ENCODE measurements at regions not wholly inside any gene's neighbourhood (a gene's known extent, or its start where the extent isn't known, plus 50 kb on each side); places are given as distances from the start of the nearest gene placed in this dataset.
"Not testable (repeated sequence)": the region's sequence is repeated elsewhere in the genome, so short reads cannot be mapped to it uniquely, and the experiment has no call there.

DNA sequence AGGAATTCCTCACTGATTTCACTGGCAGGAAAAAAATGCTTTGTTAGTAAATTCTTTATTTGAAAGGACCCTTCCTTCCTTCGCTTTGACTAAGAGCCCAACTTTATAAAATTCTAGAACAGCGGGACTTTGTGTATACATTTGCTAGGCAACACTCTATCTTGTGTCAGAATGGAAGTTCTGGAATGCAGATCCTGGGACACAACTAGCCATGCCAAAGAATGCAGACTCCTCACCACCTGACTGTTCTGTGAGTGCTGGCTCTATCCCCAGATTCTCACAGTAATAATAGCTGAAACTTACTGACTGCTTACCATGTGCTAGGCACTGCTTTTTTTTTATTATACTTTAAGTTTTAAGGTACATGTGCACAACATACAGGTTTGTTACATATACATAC, 73.3 kb upstream of the ZDHHC15 start:
- TF ChIP-seq, protein P1, sequence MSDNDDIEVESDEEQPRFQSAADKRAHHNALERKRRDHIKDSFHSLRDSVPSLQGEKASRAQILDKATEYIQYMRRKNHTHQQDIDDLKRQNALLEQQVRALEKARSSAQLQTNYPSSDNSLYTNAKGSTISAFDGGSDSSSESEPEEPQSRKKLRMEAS (IDR thresholded peaks at IDR 0.05; ENCODE audit: low read depth, low read length) = no peak
- TF ChIP-seq, protein P2, sequence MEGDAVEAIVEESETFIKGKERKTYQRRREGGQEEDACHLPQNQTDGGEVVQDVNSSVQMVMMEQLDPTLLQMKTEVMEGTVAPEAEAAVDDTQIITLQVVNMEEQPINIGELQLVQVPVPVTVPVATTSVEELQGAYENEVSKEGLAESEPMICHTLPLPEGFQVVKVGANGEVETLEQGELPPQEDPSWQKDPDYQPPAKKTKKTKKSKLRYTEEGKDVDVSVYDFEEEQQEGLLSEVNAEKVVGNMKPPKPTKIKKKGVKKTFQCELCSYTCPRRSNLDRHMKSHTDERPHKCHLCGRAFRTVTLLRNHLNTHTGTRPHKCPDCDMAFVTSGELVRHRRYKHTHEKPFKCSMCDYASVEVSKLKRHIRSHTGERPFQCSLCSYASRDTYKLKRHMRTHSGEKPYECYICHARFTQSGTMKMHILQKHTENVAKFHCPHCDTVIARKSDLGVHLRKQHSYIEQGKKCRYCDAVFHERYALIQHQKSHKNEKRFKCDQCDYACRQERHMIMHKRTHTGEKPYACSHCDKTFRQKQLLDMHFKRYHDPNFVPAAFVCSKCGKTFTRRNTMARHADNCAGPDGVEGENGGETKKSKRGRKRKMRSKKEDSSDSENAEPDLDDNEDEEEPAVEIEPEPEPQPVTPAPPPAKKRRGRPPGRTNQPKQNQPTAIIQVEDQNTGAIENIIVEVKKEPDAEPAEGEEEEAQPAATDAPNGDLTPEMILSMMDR (IDR thresholded peaks at IDR 0.05; ENCODE audit: low read depth, low read length) = no peak
- TF ChIP-seq POLR2A (IDR thresholded peaks at IDR 0.05; ENCODE audit: extremely low read depth, insufficient read length) = no peak
- no peak for DNase-seq (ENCODE audit: low read depth)

DNA sequence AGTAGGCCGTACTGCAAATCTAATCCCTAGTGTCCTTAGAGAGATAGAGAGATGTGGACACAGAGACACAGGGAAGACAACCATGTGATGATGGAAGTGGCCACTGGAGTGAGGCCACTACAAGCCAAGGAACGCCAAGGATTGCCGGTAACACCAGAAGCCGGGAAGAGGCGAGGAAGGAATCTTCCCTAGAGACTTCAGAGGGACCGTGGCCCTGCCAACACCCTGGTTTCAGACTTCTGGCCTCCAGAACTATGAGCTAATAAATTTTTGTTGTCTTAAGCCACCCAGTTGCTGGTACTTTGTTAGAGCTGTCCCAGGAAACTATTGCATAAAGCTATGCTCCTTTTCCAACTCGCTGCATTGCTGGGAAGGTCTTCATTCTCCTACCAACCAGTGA, 70.3 kb upstream of the ZDHHC15 start:
- H3K4me3 ChIP-seq (ENCODE audit: low read depth, low read length); DNase-seq (ENCODE audit: low read depth): not testable (repeated sequence)

More for the DNA sequence above, 73.3 kb upstream of the ZDHHC15 start:
- H3K4me3 ChIP-seq (ENCODE audit: low read depth, low read length) = no peak overlapping the region

DNA sequence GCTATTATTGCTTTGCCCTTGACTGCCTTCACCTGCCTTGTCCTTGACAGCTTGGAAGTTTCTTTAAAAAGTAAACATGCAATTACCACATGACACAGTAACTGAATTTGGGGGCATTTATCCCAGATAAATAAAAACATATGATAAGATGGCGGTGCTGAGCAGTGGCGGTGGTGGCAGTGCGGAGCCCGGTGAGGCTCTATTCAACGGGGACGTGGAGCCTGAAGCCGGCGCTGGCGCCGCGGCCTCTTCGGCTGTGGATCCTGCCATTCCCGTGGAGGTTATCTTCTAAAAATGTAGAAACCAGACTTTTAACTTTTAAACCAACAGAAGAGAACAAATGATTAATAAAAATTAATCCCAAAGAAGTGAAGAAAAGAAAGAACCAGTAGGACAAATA, 59.7 kb upstream of the ZDHHC15 start:
- no peak for DNase-seq (ENCODE audit: low read depth)
- no peak overlapping the region for H3K4me3 ChIP-seq (ENCODE audit: low read depth, low read length)
- TF ChIP-seq, protein P2 (IDR thresholded peaks at IDR 0.05; ENCODE audit: low read depth, low read length) = no peak
- TF ChIP-seq, protein P1 (IDR thresholded peaks at IDR 0.05; ENCODE audit: low read depth, low read length) = no peak
- TF ChIP-seq POLR2A (IDR thresholded peaks at IDR 0.05; ENCODE audit: extremely low read depth, insufficient read length) = no peak
- TF ChIP-seq MYC (IDR thresholded peaks at IDR 0.05; ENCODE audit: low read depth, low read length) = no peak
